GM06990 (cell line): ENCODE measurements at regions not wholly inside any gene's neighbourhood (a gene's known extent, or its start where the extent isn't known, plus 50 kb on each side); places are given as distances from the start of the nearest gene placed in this dataset.
A peak's percentile ranks its signal among the peaks of the same experiment; 100 is the strongest.

Experiments
- DNase-seq: peaks from one replicate; pipeline ENCODE4 v3.0.0-alpha.2; 2011; ENCODE audit not compliant: insufficient read length; ENCODE audit errors: extremely low read depth
- H3K27me3 ChIP-seq: replicated peaks from 2 replicates; pipeline ENCODE4 v1.6.0; 2011; ENCODE audit warnings: low read length; ENCODE audit not compliant: control insufficient read depth, insufficient read depth
- H3K36me3 ChIP-seq: 2 replicates; pipeline ENCODE4 v1.5.1; 2011; ENCODE audit warnings: low read length; ENCODE audit not compliant: control insufficient read depth, insufficient read depth
- H3K4me3 ChIP-seq: replicated peaks from 2 replicates; pipeline ENCODE4 v1.5.1; 2011; ENCODE audit warnings: low read depth, mild to moderate bottlenecking, control low read depth, low read length
- TF ChIP-seq, protein P1 (sequence below): IDR thresholded peaks from 2 replicates; pipeline ENCODE4 v1.5.1; 2011; ENCODE audit warnings: low read length, control low read depth, mild to moderate bottlenecking, inconsistent platforms; ENCODE audit not compliant: insufficient read depth, poor library complexity, severe bottlenecking

DNA sequence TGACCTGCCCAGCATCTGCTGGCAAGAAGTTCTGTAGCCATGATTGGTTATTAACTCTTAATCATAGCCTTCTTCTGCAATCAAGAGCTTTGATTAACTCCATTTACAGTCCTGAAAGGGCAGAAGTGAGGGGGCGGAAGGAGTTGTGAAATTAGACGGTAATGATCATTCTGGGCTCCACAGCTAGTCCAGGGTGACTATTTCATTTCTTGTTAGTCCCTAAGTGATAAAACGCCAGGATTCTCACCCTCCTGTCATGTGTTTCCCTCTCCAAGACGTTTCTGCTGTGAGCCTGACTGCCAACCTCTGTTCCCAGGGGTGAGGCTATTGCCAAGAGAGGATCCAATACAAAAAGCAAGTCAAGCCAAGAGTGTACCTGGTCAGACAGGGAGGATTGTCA is 155.9 kb upstream of the IPO5 start:
- H3K4me3 ChIP-seq = no peak overlapping the region

DNA sequence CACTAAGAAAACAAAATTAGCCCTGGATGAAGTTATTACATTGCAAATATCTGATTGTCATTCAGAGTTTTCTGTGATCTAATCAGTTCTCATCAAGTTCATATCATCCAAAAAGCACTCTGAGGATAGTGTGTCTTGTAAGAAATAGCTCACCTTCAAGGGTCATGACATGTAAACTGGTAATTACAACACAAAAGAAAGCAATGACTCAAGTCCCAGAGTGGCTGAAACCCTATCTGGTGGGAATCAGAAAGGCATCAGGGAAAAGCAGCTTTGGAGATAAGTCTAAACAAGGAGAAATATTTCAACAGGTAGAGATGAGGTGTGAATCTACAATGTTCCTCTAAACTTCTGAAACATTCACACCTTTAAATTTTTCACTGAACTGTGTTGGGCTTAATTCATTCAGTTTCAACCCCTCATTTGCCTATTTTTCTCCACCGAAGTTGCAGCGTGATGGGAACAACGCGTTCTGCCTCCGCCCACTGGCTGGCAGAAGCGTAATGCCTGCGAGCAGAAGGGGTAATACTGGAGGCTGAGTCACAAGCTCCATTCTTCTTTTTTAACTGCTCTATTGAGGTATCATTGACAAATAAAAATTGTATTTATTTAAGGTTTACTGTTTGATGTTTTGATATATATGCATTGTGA is 155.2 kb upstream of the IPO5 start:
- TF ChIP-seq, protein P1, sequence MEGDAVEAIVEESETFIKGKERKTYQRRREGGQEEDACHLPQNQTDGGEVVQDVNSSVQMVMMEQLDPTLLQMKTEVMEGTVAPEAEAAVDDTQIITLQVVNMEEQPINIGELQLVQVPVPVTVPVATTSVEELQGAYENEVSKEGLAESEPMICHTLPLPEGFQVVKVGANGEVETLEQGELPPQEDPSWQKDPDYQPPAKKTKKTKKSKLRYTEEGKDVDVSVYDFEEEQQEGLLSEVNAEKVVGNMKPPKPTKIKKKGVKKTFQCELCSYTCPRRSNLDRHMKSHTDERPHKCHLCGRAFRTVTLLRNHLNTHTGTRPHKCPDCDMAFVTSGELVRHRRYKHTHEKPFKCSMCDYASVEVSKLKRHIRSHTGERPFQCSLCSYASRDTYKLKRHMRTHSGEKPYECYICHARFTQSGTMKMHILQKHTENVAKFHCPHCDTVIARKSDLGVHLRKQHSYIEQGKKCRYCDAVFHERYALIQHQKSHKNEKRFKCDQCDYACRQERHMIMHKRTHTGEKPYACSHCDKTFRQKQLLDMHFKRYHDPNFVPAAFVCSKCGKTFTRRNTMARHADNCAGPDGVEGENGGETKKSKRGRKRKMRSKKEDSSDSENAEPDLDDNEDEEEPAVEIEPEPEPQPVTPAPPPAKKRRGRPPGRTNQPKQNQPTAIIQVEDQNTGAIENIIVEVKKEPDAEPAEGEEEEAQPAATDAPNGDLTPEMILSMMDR = no peak
- no peak overlapping the region for H3K4me3 ChIP-seq
- H3K36me3 ChIP-seq = no peaks in the 10 kb centered on the region
- no peaks in the 10 kb centered on the region for H3K27me3 ChIP-seq
- DNase-seq = no peak

More for the DNA sequence above, 155.9 kb upstream of the IPO5 start:
- no peaks in the 10 kb centered on the region for H3K36me3 ChIP-seq
- DNase-seq = no peak
- no peaks in the 10 kb centered on the region for H3K27me3 ChIP-seq
- TF ChIP-seq, protein P1 = no peak

DNA sequence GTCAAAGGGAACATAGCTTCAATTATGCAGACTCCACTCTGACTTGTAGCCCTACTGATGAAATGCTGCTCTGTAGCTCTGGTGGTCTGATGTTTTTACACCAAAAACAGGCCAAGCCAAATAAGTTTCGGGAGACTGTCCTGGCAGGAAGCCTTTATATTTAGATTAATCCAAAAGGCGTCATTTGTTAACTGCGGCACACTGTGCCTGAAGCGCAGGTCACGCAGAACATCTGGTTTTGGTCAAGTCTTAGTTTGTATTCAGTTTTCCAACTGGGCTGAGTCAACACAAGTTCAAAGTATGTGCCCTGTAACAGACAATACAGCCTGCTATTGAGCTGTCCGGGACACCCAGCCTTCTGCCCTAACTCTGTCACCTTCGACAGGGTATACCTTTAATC is 154.6 kb upstream of the IPO5 start:
- TF ChIP-seq, protein P1 = no peak

DNA sequence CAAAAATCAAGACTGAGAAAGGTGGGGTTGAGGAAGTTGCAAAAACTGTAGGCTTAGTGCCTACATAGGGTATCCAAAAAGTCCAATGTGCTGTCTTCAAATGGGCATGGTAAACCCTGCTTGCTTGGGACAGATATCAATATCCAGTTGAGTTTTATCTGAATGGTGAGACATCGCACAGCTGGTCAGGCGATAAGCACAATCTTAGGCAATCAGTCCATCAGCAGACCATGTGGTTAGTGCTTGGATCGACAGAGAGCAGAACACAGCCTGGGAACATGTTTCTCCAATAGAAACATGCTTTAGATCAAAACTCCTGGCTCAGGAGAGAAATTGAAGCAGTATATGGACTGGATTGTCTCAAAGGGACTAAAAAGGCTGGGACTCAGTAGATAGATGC is 151.3 kb upstream of the IPO5 start:
- TF ChIP-seq, protein P1 = no peak
- no peak for DNase-seq
- Histone ChIP-seq H3K36me3 (no peaks in the 10 kb centered on the region), H3K27me3 (no peaks in the 10 kb centered on the region), H3K4me3 (no peak overlapping the region)

More for the DNA sequence above, 154.6 kb upstream of the IPO5 start:
- H3K36me3 ChIP-seq = no peaks in the 10 kb centered on the region
- DNase-seq = no peak
- H3K27me3 ChIP-seq = no peaks in the 10 kb centered on the region
- H3K4me3 ChIP-seq = no peak overlapping the region

DNA sequence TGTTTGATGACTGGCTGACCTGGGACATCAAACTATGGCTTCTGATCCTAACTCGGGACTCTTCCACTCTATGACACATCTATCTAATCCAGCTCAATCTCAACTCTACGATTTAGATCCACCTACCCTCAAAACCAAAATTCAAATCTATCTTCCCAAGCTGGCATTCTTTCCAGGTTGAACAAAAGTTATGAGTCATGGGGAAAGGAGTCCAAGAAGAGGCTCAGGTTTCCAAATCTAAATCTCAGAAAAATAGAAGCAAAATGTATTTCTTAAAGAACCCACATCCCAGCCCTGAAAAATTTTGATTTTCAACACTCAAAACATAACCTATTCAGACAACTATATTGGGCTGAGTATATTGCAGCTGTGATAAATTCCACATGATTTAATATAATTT is 143.9 kb upstream of the IPO5 start:
- H3K36me3 ChIP-seq = no peaks in the 10 kb centered on the region
- TF ChIP-seq, protein P1 = no peak
- no peaks in the 10 kb centered on the region; the same call in 1 of the 2 replicates for H3K27me3 ChIP-seq
- no peak for DNase-seq
- no peak overlapping the region for H3K4me3 ChIP-seq

DNA sequence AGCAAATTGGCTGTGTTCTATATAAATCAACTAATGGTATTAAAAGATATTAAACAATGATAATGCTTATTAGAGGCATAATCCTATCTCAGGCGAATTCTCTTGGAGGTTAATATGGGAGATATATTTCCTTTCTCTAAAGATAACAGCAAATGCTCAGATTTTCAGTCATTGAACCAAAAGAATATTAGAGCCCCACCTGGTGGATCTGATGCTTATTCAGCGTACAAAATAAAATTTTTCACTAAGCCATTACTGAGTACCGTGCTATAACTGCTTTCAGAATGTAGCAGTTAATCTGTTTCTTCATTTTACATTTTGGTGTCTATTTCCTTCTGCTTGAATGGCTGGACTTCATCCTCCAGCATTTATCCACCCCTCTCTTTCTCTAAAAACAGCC is 143.3 kb upstream of the IPO5 start:
- H3K27me3 ChIP-seq = no peaks in the 10 kb centered on the region; the same call in 1 of the 2 replicates
- H3K36me3 ChIP-seq = no peaks in the 10 kb centered on the region
- no peak overlapping the region for H3K4me3 ChIP-seq
- TF ChIP-seq, protein P1 = peak; percentile 25
- no peak for DNase-seq
